ENCODE measurements at regions not wholly inside any gene's neighbourhood (a gene's known extent, or its start where the extent isn't known, plus 50 kb on each side); places are given as distances from the start of the nearest gene placed in this dataset.

DNA sequence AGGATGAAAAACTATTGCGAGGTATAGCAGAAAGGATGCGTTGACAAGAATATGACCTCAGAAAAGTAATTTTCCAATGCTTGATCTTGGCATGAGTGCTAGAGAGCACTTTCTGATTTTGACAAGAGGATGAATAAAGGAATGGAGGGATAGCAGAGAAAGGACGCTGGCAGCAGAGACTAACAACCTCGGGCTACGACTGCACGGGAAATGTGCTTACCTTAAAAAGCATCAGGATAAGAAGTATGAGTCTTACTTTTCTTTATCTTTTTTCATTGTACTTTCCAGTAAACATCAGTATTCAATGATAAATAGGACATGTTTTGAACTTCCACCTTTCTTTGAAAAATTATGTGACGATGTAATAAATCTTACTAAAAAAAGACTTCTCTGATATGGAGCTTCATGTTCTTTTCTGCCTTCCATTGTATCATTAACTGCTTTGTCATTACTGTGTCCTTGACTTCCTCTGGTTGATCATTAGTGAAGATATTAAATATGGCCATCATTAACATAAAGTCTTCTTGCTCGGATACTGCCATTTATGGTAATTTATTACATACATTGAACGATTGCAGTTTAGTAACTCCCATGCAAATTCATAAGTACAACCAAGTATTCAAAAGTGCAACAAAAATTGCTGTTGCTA, 265.6 kb downstream of the DSEL start:
- Histone ChIP-seq H3F3A (ENCODE audit: insufficient read depth) (no peaks in the 10 kb centered on the region), H3K36me3 (ENCODE audit: low read length) (no peaks in the 10 kb centered on the region), H3K9ac (ENCODE audit: low read length) (no peak overlapping the region), H3K79me2 (ENCODE audit: insufficient read depth, low read length) (no peaks in the 10 kb centered on the region), H3K27me3 (ENCODE audit: low read length) (no peaks in the 10 kb centered on the region), H3K9me3 (ENCODE audit: insufficient read depth, low read length) (no peaks in the 10 kb centered on the region), H4K20me1 (ENCODE audit: low read depth, low read length) (no peaks in the 10 kb centered on the region), H2AFZ (ENCODE audit: low read depth, low read length, severe bottlenecking) (no peak overlapping the region), H3K27ac (ENCODE audit: low read depth, low read length) (no peak overlapping the region), H3K9me2 (replicated peaks; ENCODE audit: insufficient read depth, low read length) (no peaks in the 10 kb centered on the region), H3K4me3 (ENCODE audit: insufficient read depth, low read length, poor library complexity, severe bottlenecking) (no peak overlapping the region), H3K4me2 (ENCODE audit: low read depth, low read length, poor library complexity, severe bottlenecking) (no peak overlapping the region)
- TF ChIP-seq, protein P1, sequence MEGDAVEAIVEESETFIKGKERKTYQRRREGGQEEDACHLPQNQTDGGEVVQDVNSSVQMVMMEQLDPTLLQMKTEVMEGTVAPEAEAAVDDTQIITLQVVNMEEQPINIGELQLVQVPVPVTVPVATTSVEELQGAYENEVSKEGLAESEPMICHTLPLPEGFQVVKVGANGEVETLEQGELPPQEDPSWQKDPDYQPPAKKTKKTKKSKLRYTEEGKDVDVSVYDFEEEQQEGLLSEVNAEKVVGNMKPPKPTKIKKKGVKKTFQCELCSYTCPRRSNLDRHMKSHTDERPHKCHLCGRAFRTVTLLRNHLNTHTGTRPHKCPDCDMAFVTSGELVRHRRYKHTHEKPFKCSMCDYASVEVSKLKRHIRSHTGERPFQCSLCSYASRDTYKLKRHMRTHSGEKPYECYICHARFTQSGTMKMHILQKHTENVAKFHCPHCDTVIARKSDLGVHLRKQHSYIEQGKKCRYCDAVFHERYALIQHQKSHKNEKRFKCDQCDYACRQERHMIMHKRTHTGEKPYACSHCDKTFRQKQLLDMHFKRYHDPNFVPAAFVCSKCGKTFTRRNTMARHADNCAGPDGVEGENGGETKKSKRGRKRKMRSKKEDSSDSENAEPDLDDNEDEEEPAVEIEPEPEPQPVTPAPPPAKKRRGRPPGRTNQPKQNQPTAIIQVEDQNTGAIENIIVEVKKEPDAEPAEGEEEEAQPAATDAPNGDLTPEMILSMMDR (IDR thresholded peaks at IDR 0.05; ENCODE audit: insufficient read depth, low read length, poor library complexity, severe bottlenecking) = no peak
- no peak for TF ChIP-seq EZH2phosphoT487 (conservative IDR thresholded peaks at IDR 0.05; ENCODE audit: low read length)

DNA sequence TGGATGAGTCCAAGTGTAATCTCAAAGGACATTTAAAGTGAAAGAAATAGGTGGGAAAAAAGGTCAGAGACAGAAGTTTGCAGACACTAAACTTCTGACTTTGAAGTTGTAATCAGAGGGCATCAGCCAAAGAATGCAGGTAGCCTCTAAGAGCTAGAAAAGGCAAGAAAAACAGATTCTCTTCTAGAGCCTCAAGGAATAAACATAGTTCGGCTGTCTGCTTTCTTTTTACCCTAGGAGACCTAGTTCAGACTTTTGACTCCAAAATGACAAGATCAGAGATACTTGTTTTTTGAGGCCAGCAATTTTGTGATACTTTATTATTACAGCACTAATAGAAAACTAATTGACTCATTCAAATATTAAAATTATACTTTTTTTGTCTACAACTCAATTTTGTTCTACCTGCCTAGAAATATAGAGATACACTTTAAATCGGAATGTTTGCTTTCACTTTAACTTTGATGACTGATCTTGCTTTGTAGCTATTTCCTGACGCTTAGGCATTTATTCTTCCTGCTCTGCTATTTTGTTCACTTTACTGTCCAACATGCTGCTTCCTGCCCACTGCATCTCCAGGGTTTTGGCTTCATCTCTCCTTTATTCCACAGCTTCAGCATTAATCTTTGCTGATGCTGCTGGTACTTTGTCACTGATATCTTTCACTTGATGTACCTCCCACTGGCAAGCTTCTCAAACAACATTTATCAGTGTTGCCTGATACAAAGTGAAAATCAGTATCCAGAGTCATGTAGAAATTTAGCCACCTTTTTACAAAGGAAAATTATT, 272.5 kb downstream of the DSEL start:
- Histone ChIP-seq H2AFZ (ENCODE audit: low read depth, low read length, severe bottlenecking) (no peak overlapping the region), H3K4me2 (ENCODE audit: low read depth, low read length, poor library complexity, severe bottlenecking) (no peak overlapping the region), H3K27me3 (ENCODE audit: low read length) (no peaks in the 10 kb centered on the region), H3K27ac (ENCODE audit: low read depth, low read length) (no peak overlapping the region), H3K79me2 (ENCODE audit: insufficient read depth, low read length) (no peaks in the 10 kb centered on the region), H3K36me3 (ENCODE audit: low read length) (no peaks in the 10 kb centered on the region), H3K9me2 (replicated peaks; ENCODE audit: insufficient read depth, low read length) (no peaks in the 10 kb centered on the region), H3K9ac (ENCODE audit: low read length) (no peak overlapping the region), H3K9me3 (ENCODE audit: insufficient read depth, low read length) (no peaks in the 10 kb centered on the region), H4K20me1 (ENCODE audit: low read depth, low read length) (no peaks in the 10 kb centered on the region), H3F3A (ENCODE audit: insufficient read depth) (no peaks in the 10 kb centered on the region), H3K4me3 (ENCODE audit: insufficient read depth, low read length, poor library complexity, severe bottlenecking) (no peak overlapping the region)
- TF ChIP-seq, protein P1 (IDR thresholded peaks at IDR 0.05; ENCODE audit: insufficient read depth, low read length, poor library complexity, severe bottlenecking) = no peak
- TF ChIP-seq EZH2phosphoT487 (conservative IDR thresholded peaks at IDR 0.05; ENCODE audit: low read length) = no peak

DNA sequence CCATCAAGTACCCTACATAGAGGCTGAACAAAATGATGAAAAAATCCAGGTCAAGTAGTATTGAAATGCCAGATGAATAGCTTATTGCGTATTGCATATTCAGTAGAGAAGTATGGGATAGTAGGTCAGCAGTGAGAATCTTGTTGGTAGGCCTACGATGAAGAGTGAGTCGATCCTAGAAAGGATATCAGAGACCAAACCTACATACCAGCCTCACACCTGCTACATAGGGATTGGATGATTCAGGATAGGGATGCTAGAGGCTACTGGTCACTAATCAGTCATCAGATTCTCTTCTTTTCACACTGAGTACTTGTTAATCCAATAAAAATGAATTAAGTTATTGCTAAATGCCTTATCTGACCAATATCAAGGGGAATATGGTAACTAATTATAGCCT, 274.5 kb downstream of the DSEL start:
- Histone ChIP-seq H3K79me2 (ENCODE audit: insufficient read depth, low read length) (no peaks in the 10 kb centered on the region), H2AFZ (ENCODE audit: low read depth, low read length, severe bottlenecking) (no peak overlapping the region), H3K36me3 (ENCODE audit: low read length) (no peaks in the 10 kb centered on the region), H3K4me2 (ENCODE audit: low read depth, low read length, poor library complexity, severe bottlenecking) (no peak overlapping the region), H3F3A (ENCODE audit: insufficient read depth) (no peaks in the 10 kb centered on the region), H3K4me3 (ENCODE audit: insufficient read depth, low read length, poor library complexity, severe bottlenecking) (no peak overlapping the region), H3K9me3 (ENCODE audit: insufficient read depth, low read length) (no peaks in the 10 kb centered on the region), H3K27ac (ENCODE audit: low read depth, low read length) (no peak overlapping the region), H3K27me3 (ENCODE audit: low read length) (no peaks in the 10 kb centered on the region), H3K9ac (ENCODE audit: low read length) (no peak overlapping the region), H3K9me2 (replicated peaks; ENCODE audit: insufficient read depth, low read length) (no peaks in the 10 kb centered on the region), H4K20me1 (ENCODE audit: low read depth, low read length) (no peaks in the 10 kb centered on the region)
- TF ChIP-seq, protein P1 (IDR thresholded peaks at IDR 0.05; ENCODE audit: insufficient read depth, low read length, poor library complexity, severe bottlenecking) = no peak
- TF ChIP-seq EZH2phosphoT487 (conservative IDR thresholded peaks at IDR 0.05; ENCODE audit: low read length) = no peak

Data from SU-DHL-6 (cell line).